Natural killer cell (primary cell): ENCODE measurements at regions not wholly inside any gene's neighbourhood (a gene's known extent, or its start where the extent isn't known, plus 50 kb on each side); places are given as distances from the start of the nearest gene placed in this dataset.

Source experiments
- ATAC-seq, 3 donors: fragments of 150-1000 bp in 2 of 3; fragments of 200-7000 bp in 1 of 3; cut with Tn5 transposase; 1 replicate in 1 of 3; 2 replicates in 2 of 3; pipeline ENCODE4 v1.10.0; 2021; ENCODE audit warnings: mild to moderate bottlenecking in 2 of 3, moderate library complexity in 2 of 3
- DNase-seq, 2 donors: peaks; one replicate each; pipeline versions ENCODE4 v3.0.0 to v3.0.0-alpha.2; 2013 to 2021; ENCODE audit warnings: mixed read lengths in 1 of 2
- H3K27ac ChIP-seq: one replicate; pipeline ENCODE4 v1.5.1; 2013; ENCODE audit warnings: mild to moderate bottlenecking, low read length
- H3K27me3 ChIP-seq: one replicate; pipeline ENCODE4 v1.6.1; 2013; ENCODE audit warnings: low read length; ENCODE audit not compliant: control insufficient read depth, insufficient read depth
- H3K36me3 ChIP-seq: one replicate; pipeline ENCODE4 v1.6.1; 2013; ENCODE audit warnings: low read length; ENCODE audit not compliant: control insufficient read depth, insufficient read depth
- H3K4me1 ChIP-seq: one replicate; pipeline ENCODE4 v1.6.1; 2013; ENCODE audit warnings: low read length; ENCODE audit not compliant: control insufficient read depth, insufficient read depth
- H3K4me3 ChIP-seq: one replicate; pipeline ENCODE4 v1.5.1; 2013; ENCODE audit warnings: low read length
- H3K9me3 ChIP-seq: one replicate; pipeline ENCODE4 v1.6.1; 2013; ENCODE audit warnings: low read length; ENCODE audit not compliant: control insufficient read depth, insufficient read depth
- H3K27ac Mint-ChIP-seq, 2 donors: one replicate each; pipeline ENCODE4 v1.8.0; 2022; ENCODE audit warnings: mild to moderate bottlenecking in 2 of 2, mixed read lengths in 2 of 2, moderate library complexity in 1 of 2
- H3K27me3 Mint-ChIP-seq, 2 donors: one replicate each; pipeline ENCODE4 v1.8.0; 2022; ENCODE audit warnings: low read depth in 2 of 2, mixed read lengths in 2 of 2
- H3K36me3 Mint-ChIP-seq: one replicate; pipeline ENCODE4 v1.8.0; 2022; ENCODE audit warnings: mixed read lengths
- H3K4me1 Mint-ChIP-seq, 2 donors: one replicate each; pipeline ENCODE4 v1.8.0; 2022; ENCODE audit warnings: mixed read lengths in 2 of 2
- H3K4me3 Mint-ChIP-seq: one replicate; pipeline ENCODE4 v1.8.0; 2022; ENCODE audit warnings: mild to moderate bottlenecking, moderate library complexity, mixed read lengths
- H3K9me3 Mint-ChIP-seq, 2 donors: one replicate each; pipeline ENCODE4 v1.8.0; 2022; ENCODE audit warnings: mixed read lengths in 2 of 2
- WGBS: methylation state at CpG from one replicate; pipeline ENCODE4 v1.1.7; 2013; ENCODE audit warnings: missing lambda C conversion rate; ENCODE audit not compliant: insufficient coverage; 5-methylcytosine and 5-hydroxymethylcytosine counted together
- intact Hi-C: fragments of 100-400 bp; cut with micrococcal nuclease; formaldehyde crosslinking; loops from one replicate; pipeline ENCODE4 v1.14.2; 2022
- TF ChIP-seq, protein P1 (sequence below): fragments of 200-600 bp; IDR thresholded peaks from one replicate; pipeline ENCODE4 v1.8.0; 2022; ENCODE audit warnings: antibody characterized with exemption

DNA sequence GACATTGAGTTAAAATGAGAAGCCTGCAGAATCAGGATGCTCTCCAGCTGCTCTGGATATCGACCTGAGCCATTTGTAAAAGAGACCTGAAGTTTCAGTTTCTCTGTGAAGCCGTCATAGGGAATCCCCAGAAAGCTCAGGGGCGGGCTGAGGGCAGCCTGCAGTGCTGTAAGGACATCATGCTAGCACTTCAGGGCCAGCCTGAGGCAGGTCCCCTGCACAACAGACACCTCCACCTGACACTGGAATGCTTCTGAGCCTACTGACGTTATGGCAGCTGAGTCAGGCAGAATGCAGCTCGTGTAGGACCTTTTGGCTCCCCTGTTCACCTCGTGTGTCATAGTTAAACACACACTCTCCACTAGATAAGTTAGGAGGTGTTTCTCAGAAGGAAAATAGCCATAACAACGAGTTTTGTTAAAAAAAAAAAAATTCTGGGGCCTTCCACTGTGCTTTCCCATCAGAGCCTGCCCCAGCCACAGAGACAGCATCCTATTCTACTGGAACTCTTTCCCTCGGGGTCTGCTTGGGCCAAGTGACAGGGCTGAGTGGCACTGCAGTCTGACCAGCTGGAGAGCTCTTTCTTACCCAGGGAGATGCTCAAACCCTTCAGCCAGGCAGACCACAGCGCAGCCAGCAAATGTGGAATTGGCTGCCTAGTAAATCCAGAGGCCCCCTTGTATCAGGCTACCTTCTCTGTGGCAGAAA, 354.9 kb downstream of the DIRAS2 start:
- Histone ChIP-seq H3K27ac (no peak overlapping the region), H3K36me3 (no peaks in the 10 kb centered on the region), H3K9me3 (no peaks in the 10 kb centered on the region), H3K4me3 (no peak overlapping the region), H3K27me3 (no peaks in the 10 kb centered on the region), H3K4me1 (no peaks in the 10 kb centered on the region)
- Mint-ChIP-seq H3K27ac (no peak overlapping the region), H3K9me3 (no peaks in the 10 kb centered on the region), H3K4me3 (no peak overlapping the region), H3K4me1 (no peaks in the 10 kb centered on the region), H3K36me3 (no peaks in the 10 kb centered on the region), H3K27me3 (peaks cover 5 to 17% of the 10 kb centered on the region in 2 donors)
- ATAC-seq (peak in 1 of 3 donors; percentile 43), DNase-seq (peak in 1 of 2 donors; percentile 10)
- intact Hi-C loops = no loop called here
- TF ChIP-seq, protein P1, sequence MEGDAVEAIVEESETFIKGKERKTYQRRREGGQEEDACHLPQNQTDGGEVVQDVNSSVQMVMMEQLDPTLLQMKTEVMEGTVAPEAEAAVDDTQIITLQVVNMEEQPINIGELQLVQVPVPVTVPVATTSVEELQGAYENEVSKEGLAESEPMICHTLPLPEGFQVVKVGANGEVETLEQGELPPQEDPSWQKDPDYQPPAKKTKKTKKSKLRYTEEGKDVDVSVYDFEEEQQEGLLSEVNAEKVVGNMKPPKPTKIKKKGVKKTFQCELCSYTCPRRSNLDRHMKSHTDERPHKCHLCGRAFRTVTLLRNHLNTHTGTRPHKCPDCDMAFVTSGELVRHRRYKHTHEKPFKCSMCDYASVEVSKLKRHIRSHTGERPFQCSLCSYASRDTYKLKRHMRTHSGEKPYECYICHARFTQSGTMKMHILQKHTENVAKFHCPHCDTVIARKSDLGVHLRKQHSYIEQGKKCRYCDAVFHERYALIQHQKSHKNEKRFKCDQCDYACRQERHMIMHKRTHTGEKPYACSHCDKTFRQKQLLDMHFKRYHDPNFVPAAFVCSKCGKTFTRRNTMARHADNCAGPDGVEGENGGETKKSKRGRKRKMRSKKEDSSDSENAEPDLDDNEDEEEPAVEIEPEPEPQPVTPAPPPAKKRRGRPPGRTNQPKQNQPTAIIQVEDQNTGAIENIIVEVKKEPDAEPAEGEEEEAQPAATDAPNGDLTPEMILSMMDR = no peak
- 72% methylated on average over 6 of the region's 9 CpGs for WGBS

DNA sequence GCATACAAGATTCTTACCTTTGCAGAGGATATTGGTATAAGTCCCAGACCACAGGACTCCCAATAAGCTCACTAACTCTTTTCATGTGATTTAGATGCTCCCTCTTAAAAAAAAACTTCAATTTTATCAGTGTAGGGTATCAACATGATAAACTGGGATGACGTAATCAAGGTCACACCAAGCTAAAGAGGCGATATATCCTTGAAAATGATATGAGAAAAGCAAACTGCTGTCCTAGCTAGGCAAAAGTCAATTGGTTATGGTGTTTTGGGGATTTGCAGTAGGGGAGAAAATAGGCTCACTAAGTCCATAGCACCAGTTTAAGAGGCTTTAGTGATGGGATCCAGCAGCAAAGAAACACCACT, 354.4 kb downstream of the DIRAS2 start:
- Histone ChIP-seq H3K36me3 (no peaks in the 10 kb centered on the region), H3K27ac (no peak overlapping the region), H3K9me3 (no peaks in the 10 kb centered on the region), H3K4me1 (no peaks in the 10 kb centered on the region), H3K27me3 (no peaks in the 10 kb centered on the region), H3K4me3 (no peak overlapping the region)
- no peak overlapping the region for H3K4me3 Mint-ChIP-seq
- no peaks in the 10 kb centered on the region for H3K9me3 Mint-ChIP-seq
- WGBS = 85% methylated on average over 2 of the region's 2 CpGs
- intact Hi-C loops = no loop called here
- peaks cover 5 to 18% of the 10 kb centered on the region in 2 donors for H3K27me3 Mint-ChIP-seq
- no peaks in the 10 kb centered on the region for H3K36me3 Mint-ChIP-seq
- ATAC-seq = no peak
- H3K27ac Mint-ChIP-seq = no peak overlapping the region
- no peaks in the 10 kb centered on the region for H3K4me1 Mint-ChIP-seq
- DNase-seq = no peak
- TF ChIP-seq, protein P1 = no peak

DNA sequence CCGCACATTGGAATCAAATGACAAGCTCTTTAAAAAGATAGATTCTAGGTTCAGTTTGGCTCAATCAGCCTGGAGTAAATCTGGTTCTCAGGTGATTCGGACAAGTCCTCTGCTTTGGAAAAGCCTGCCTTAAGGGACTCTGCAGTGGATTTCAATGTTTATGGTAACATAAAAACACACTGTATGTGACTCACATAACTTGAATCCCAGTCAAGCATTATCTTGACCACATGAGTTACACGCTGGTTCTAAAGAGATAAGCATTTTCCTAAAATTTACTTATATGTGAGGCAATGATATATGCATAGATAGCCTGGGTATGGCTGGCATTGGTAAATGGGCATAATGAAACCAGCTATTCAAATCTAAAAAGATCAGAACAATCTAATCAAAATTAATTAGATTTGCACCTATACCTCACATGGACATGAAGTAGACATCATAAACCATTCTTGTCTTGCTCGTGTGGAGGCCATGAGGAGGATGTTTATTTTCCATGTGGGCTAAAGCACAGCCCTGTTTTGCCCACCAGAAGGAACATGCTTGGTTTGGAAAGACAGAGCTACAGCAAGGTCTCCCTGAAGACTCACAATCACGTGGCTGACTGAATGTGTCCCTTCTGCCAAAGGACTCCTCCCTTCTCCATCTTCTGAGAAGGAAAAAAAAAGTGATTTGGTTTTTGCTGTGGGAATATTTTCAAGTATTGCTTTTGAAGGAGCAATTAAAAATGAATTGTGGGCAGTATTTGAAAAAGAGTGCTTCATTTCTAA, 351.7 kb downstream of the DIRAS2 start:
- ATAC-seq = no peak
- no peak overlapping the region for H3K27ac ChIP-seq
- H3K36me3 Mint-ChIP-seq = no peaks in the 10 kb centered on the region
- 85% methylated on average over 4 of the region's 5 CpGs for WGBS
- H3K4me3 ChIP-seq = no peak overlapping the region
- no peak overlapping the region for H3K4me3 Mint-ChIP-seq
- H3K4me1 ChIP-seq = no peaks in the 10 kb centered on the region
- intact Hi-C loops = no loop called here
- peaks cover 11 to 21% of the 10 kb centered on the region in 2 donors for H3K27me3 Mint-ChIP-seq
- TF ChIP-seq, protein P1 = no peak
- no peaks in the 10 kb centered on the region for H3K9me3 ChIP-seq
- H3K27me3 ChIP-seq = no peaks in the 10 kb centered on the region
- H3K36me3 ChIP-seq = no peaks in the 10 kb centered on the region
- no peak for DNase-seq
- H3K4me1 Mint-ChIP-seq = no peaks in the 10 kb centered on the region
- H3K9me3 Mint-ChIP-seq = no peaks in the 10 kb centered on the region
- H3K27ac Mint-ChIP-seq = no peak overlapping the region
